Osteocyte (in vitro differentiated cells): ENCODE measurements at regions not wholly inside any gene's neighbourhood (a gene's known extent, or its start where the extent isn't known, plus 50 kb on each side); places are given as distances from the start of the nearest gene placed in this dataset.

ENCODE experiments used
- DNase-seq: peaks from one replicate; pipeline ENCODE4 v3.0.0; 2021; ENCODE audit warnings: mixed read lengths; ENCODE audit not compliant: unreplicated experiment; ENCODE audit errors: extremely low spot score
- H3K27ac Mint-ChIP-seq: one replicate; pipeline ENCODE4 v1.8.0; 2021; ENCODE audit warnings: mild to moderate bottlenecking, mixed read lengths; ENCODE audit not compliant: unreplicated experiment
- H3K27me3 Mint-ChIP-seq: one replicate; pipeline ENCODE4 v1.8.0; 2021; ENCODE audit warnings: mixed read lengths; ENCODE audit not compliant: unreplicated experiment
- H3K36me3 Mint-ChIP-seq: one replicate; pipeline ENCODE4 v1.8.0; 2021; ENCODE audit warnings: mixed read lengths; ENCODE audit not compliant: unreplicated experiment
- H3K4me1 Mint-ChIP-seq: one replicate; pipeline ENCODE4 v1.8.0; 2021; ENCODE audit warnings: mixed read lengths; ENCODE audit not compliant: unreplicated experiment
- H3K4me3 Mint-ChIP-seq: one replicate; pipeline ENCODE4 v1.8.0; 2021; ENCODE audit warnings: mild to moderate bottlenecking, moderate library complexity, mixed read lengths; ENCODE audit not compliant: unreplicated experiment
- H3K9me3 Mint-ChIP-seq: one replicate; pipeline ENCODE4 v1.8.0; 2021; ENCODE audit warnings: mixed read lengths; ENCODE audit not compliant: unreplicated experiment
- TF ChIP-seq, protein P1 (sequence below): fragments of 200-600 bp; sonication (generic); IDR thresholded peaks from 2 replicates; pipeline ENCODE4 v1.5.0; 2021; ENCODE audit warnings: antibody characterized with exemption, mild to moderate bottlenecking, moderate library complexity

DNA sequence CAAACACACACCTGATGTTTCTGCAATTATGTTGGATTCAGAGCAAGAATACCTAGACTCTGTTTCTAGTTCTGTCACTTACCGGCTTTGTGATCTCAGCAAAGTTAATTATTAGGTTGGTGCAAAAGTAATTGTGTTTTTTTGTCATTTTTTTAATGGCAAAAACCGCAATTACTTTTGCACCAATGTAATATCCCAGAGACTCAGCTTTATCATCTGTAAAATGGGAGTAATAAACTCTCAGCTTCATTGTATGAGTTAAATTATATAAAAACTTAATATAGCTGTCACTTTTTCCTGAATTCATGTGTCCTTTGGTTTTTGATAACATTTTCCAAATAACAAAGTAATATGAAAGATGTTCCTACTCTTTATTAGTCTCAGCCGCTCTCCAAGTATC lies 251.7 kb downstream of the TRIB2 start:
- TF ChIP-seq, protein P1, sequence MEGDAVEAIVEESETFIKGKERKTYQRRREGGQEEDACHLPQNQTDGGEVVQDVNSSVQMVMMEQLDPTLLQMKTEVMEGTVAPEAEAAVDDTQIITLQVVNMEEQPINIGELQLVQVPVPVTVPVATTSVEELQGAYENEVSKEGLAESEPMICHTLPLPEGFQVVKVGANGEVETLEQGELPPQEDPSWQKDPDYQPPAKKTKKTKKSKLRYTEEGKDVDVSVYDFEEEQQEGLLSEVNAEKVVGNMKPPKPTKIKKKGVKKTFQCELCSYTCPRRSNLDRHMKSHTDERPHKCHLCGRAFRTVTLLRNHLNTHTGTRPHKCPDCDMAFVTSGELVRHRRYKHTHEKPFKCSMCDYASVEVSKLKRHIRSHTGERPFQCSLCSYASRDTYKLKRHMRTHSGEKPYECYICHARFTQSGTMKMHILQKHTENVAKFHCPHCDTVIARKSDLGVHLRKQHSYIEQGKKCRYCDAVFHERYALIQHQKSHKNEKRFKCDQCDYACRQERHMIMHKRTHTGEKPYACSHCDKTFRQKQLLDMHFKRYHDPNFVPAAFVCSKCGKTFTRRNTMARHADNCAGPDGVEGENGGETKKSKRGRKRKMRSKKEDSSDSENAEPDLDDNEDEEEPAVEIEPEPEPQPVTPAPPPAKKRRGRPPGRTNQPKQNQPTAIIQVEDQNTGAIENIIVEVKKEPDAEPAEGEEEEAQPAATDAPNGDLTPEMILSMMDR = no peak
- no peak overlapping the region for H3K4me3 Mint-ChIP-seq
- DNase-seq = no peak
- no peak overlapping the region for H3K27ac Mint-ChIP-seq
- H3K27me3 Mint-ChIP-seq = no peaks in the 10 kb centered on the region
- no peaks in the 10 kb centered on the region for H3K9me3 Mint-ChIP-seq
- H3K36me3 Mint-ChIP-seq = no peaks in the 10 kb centered on the region
- H3K4me1 Mint-ChIP-seq = peaks cover 16% of the 10 kb centered on the region

GRCh38 chr2:12970861-12971260 lies 254.1 kb downstream of the TRIB2 start:
- TF ChIP-seq, protein P1 = no peak
- no peak for DNase-seq
- Mint-ChIP-seq H3K4me1 (peaks cover 8% of the 10 kb centered on the region), H3K36me3 (no peaks in the 10 kb centered on the region), H3K27ac (no peak overlapping the region), H3K4me3 (no peak overlapping the region), H3K9me3 (peaks cover 3% of the 10 kb centered on the region), H3K27me3 (no peaks in the 10 kb centered on the region)

GRCh38 chr2:12971581-12972365 lies 255.0 kb downstream of the TRIB2 start:
- DNase-seq = no peak
- Mint-ChIP-seq H3K27ac (no peak overlapping the region), H3K27me3 (no peaks in the 10 kb centered on the region), H3K9me3 (peaks cover 3% of the 10 kb centered on the region), H3K36me3 (no peaks in the 10 kb centered on the region), H3K4me1 (peaks cover 5% of the 10 kb centered on the region), H3K4me3 (no peak overlapping the region)
- TF ChIP-seq, protein P1 = no peak

GRCh38 chr2:12978066-12978835 lies 261.5 kb downstream of the TRIB2 start:
- no peak for DNase-seq
- TF ChIP-seq, protein P1 = no peak
- H3K27ac Mint-ChIP-seq = no peak overlapping the region
- H3K4me1 Mint-ChIP-seq = peaks cover 33% of the 10 kb centered on the region
- peaks cover 3% of the 10 kb centered on the region for H3K9me3 Mint-ChIP-seq
- H3K36me3 Mint-ChIP-seq = no peaks in the 10 kb centered on the region
- no peaks in the 10 kb centered on the region for H3K27me3 Mint-ChIP-seq
- H3K4me3 Mint-ChIP-seq = no peak overlapping the region

- peaks cover 33% of the 10 kb centered on the region for H3K4me1 Mint-ChIP-seq
- no peak overlapping the region for H3K4me3 Mint-ChIP-seq
- no peaks in the 10 kb centered on the region for H3K27me3 Mint-ChIP-seq
- no peaks in the 10 kb centered on the region for H3K36me3 Mint-ChIP-seq
- no peak overlapping the region for H3K27ac Mint-ChIP-seq
- DNase-seq = no peak
- no peaks in the 10 kb centered on the region for H3K9me3 Mint-ChIP-seq
- TF ChIP-seq, protein P1 = no peak
Observed at GRCh38 chr2:12979066-12979465, 262.3 kb downstream of the TRIB2 start.
